HepG2 (cell line): ENCODE measurements at regions not wholly inside any gene's neighbourhood (a gene's known extent, or its start where the extent isn't known, plus 50 kb on each side); places are given as distances from the start of the nearest gene placed in this dataset.
"Not testable (repeated sequence)": the region's sequence is repeated elsewhere in the genome, so short reads cannot be mapped to it uniquely, and the experiment has no call there.

ENCODE experiments used
- ATAC-seq: fragments of 200-7000 bp; cut with Tn5 transposase; 3 replicates; pipeline ENCODE4 v1.9.1; 2020; ENCODE audit warnings: mild to moderate bottlenecking, moderate library complexity
- BruUV-seq: library from RNA; stranded (reverse); fragments of 400-500 nt; replicated peaks from 2 replicates; lab custom pipeline; 2021; lab: Mats Ljungman, UMichigan
- CTCF ChIA-PET: fragments of 300-600 bp; formaldehyde crosslinking; extraction: SDS; loops from one replicate; lab custom pipeline; 2021; ENCODE audit warnings: low total read pairs, inconsistent platforms, low intra/inter-chr PET ratio; lab: Yijun Ruan, JAX
- POLR2A ChIA-PET: fragments of 350-600 bp; sonication (Branson Sonifier 250); formaldehyde crosslinking; loops from one replicate; lab custom pipeline; 2020; ENCODE audit warnings: antibody characterized with exemption, inconsistent platforms; lab: Yijun Ruan, JAX
- DNase-seq: peaks from one replicate; pipeline ENCODE4 v3.0.0-alpha.2; 2015; ENCODE audit warnings: low spot score
- FAIRE-seq: peaks from 3 replicates; lab custom pipeline; 2011; peaks lifted over from hg19 to GRCh38; lab: Jason Lieb, UNC
- H2AFZ ChIP-seq: one replicate; pipeline ENCODE4 v1.6.1; 2011; ENCODE audit warnings: low read length, inconsistent platforms
- H3K27ac ChIP-seq: fragments of 300-600 bp; 3 replicates; pipeline ENCODE4 v1.8.0; 2011; ENCODE audit warnings: mixed run types, mild to moderate bottlenecking, mixed read lengths, low read length, inconsistent platforms; ENCODE audit not compliant: insufficient read depth; ENCODE audit errors: extremely low read length
- H3K27me3 ChIP-seq, 2 experiments: fragments of 200-600 bp in 1 of 2; 2 replicates in 1 of 2; 3 replicates in 1 of 2; pipeline versions ENCODE4 v1.6.0 to v1.8.0; 2011; ENCODE audit warnings: low read length in 2 of 2, mild to moderate bottlenecking in 2 of 2, moderate library complexity in 2 of 2, inconsistent platforms in 1 of 2; ENCODE audit not compliant: insufficient read depth in 2 of 2, control insufficient read depth in 1 of 2
- H3K36me3 ChIP-seq, 2 experiments: fragments of 200-600 bp in 1 of 2; replicated peaks in 1 of 2; 2 replicates in 1 of 2; 3 replicates in 1 of 2; pipeline versions ENCODE4 v1.5.1 to v1.8.0; 2011; ENCODE audit warnings: low read length in 2 of 2, inconsistent platforms in 1 of 2; ENCODE audit not compliant: insufficient read depth in 2 of 2, control insufficient read depth in 1 of 2
- H3K4me1 ChIP-seq: 2 replicates; pipeline ENCODE4 v1.5.1; 2012; ENCODE audit warnings: low read length, inconsistent platforms; ENCODE audit not compliant: insufficient read depth
- H3K4me2 ChIP-seq: 2 replicates; pipeline ENCODE4 v1.6.0; 2011; ENCODE audit warnings: low read depth, low read length, inconsistent platforms
- H3K4me3 ChIP-seq, 3 experiments: fragments of 200-600 bp in 1 of 3; sonication (generic), shearing (Covaris generic) in 1 of 3; replicated peaks in 1 of 3; 2 replicates each; pipeline ENCODE4 v1.5.1; 2011 to 2016; ENCODE audit warnings: low read length in 3 of 3, inconsistent platforms in 2 of 3, low read depth in 2 of 3, mild to moderate bottlenecking in 2 of 3, control low read depth in 1 of 3, mixed read lengths in 1 of 3; ENCODE audit not compliant: insufficient read depth in 1 of 3
- H3K79me2 ChIP-seq: one replicate; pipeline ENCODE4 v1.6.1; 2011; ENCODE audit warnings: low read length, inconsistent platforms; ENCODE audit not compliant: insufficient read depth
- H3K9ac ChIP-seq: 2 replicates; pipeline ENCODE4 v1.6.0; 2011; ENCODE audit warnings: mild to moderate bottlenecking, low read depth, low read length, inconsistent platforms; ENCODE audit not compliant: insufficient read depth
- H3K9me3 ChIP-seq: 2 replicates; pipeline ENCODE4 v1.5.1; 2012; ENCODE audit warnings: mild to moderate bottlenecking, low read length
- H4K20me1 ChIP-seq: 2 replicates; pipeline ENCODE4 v1.6.0; 2011; ENCODE audit warnings: inconsistent platforms, mild to moderate bottlenecking, low read length, moderate library complexity; ENCODE audit not compliant: insufficient read depth
- MAFF ChIP-seq: IDR thresholded peaks from 2 replicates; pipeline ENCODE4 v1.6.1; 2011; ENCODE audit warnings: low read depth, low read length, improper control_type of control experiment
- MAFK ChIP-seq, 2 experiments: IDR thresholded peaks in 1 of 2; conservative IDR thresholded peaks in 1 of 2; 2 replicates each; pipeline ENCODE4 v1.6.1; 2011; ENCODE audit warnings: improper control_type of control experiment in 2 of 2, low read length in 2 of 2
- ZNF816 ChIP-seq: sonication (generic); formaldehyde crosslinking; IDR thresholded peaks from 2 replicates; pipeline ENCODE4 v1.8.0; 2022; ENCODE audit warnings: missing genetic modification reagents, mild to moderate bottlenecking, borderline replicate concordance
- WGBS: methylation state at CpG from one replicate; pipeline ENCODE4 v1.1.6; 2017; ENCODE audit warnings: low lambda C conversion rate; 5-methylcytosine and 5-hydroxymethylcytosine counted together
- in situ Hi-C: cut with HindIII; loops from 2 replicates; pipeline ENCODE4 v1.10.0; 2017; ENCODE audit warnings: low pct_unique_long_range_greater_than_20kb; ENCODE audit not compliant: extremely low pct_ligation_motif_present
- intact Hi-C: fragments of 100-400 bp; cut with micrococcal nuclease; formaldehyde crosslinking; loops from one replicate; pipeline ENCODE4 v1.10.0; 2022; ENCODE audit not compliant: unreplicated experiment

- in situ Hi-C loops = no loop called here
- POLR2A ChIA-PET = no interaction called here
- FAIRE-seq = no peak
These were observed 682.2 kb upstream of the CTNND2 start for GRCh38 chr5:12586406-12586805.

GRCh38 chr5:12578803-12579202, 674.6 kb upstream of the CTNND2 start:
- H3K27ac ChIP-seq = not testable (repeated sequence)
- H3K9me3 ChIP-seq = peaks cover 46% of the 10 kb centered on the region

More at GRCh38 chr5:12586406-12586805, 682.2 kb upstream of the CTNND2 start:
- ATAC-seq = no peak
- no peak for DNase-seq
- Histone ChIP-seq H3K4me2 (no peak overlapping the region), H3K9ac (no peak overlapping the region), H3K79me2 (no peaks in the 10 kb centered on the region), H3K27me3 (no peaks in the 10 kb centered on the region), H3K36me3 (no peaks in the 10 kb centered on the region), H2AFZ (no peak overlapping the region), H3K9me3 (peaks cover 70% of the 10 kb centered on the region), H4K20me1 (no peaks in the 10 kb centered on the region), H3K27ac (no peak overlapping the region), H3K4me1 (no peaks in the 10 kb centered on the region), H3K4me3 (no peak overlapping the region)
- CTCF ChIA-PET = no interaction called here
- TF ChIP-seq MAFF (0 out of 2 replicates have a peak, but pooled peaks have one; percentile 5), MAFK (conservative IDR thresholded peaks at IDR 0.05 in 1 of 2, IDR thresholded peaks at IDR 0.05 in 1 of 2; ENCODE audit: low read length in 2 of 2) (peak; percentile 5 to 50; a peak in 2 of 4 replicates), ZNF816 (CRISPR knock-in tag) (no peak)
- no TSS peak for BruUV-seq
- intact Hi-C loops = no loop called here

GRCh38 chr5:12576953-12577352, 672.7 kb upstream of the CTNND2 start:
- H3K36me3 ChIP-seq, H3K27ac ChIP-seq, H2AFZ ChIP-seq, H3K4me3 ChIP-seq, ATAC-seq, H3K4me2 ChIP-seq, intact Hi-C loops, in situ Hi-C loops, H3K27me3 ChIP-seq, H3K9ac ChIP-seq, H4K20me1 ChIP-seq, DNase-seq, H3K79me2 ChIP-seq, FAIRE-seq, H3K4me1 ChIP-seq, POLR2A ChIA-PET, BruUV-seq, CTCF ChIA-PET: not testable (repeated sequence)
- peaks cover 56% of the 10 kb centered on the region for H3K9me3 ChIP-seq
- WGBS = 0% methylated on average over 1 of the region's 1 CpG

More at GRCh38 chr5:12578803-12579202, 674.6 kb upstream of the CTNND2 start:
- H3K36me3 ChIP-seq, DNase-seq, H2AFZ ChIP-seq, H4K20me1 ChIP-seq, in situ Hi-C loops, H3K4me3 ChIP-seq, intact Hi-C loops, POLR2A ChIA-PET, BruUV-seq, ATAC-seq, H3K4me2 ChIP-seq, H3K4me1 ChIP-seq, H3K27me3 ChIP-seq, H3K79me2 ChIP-seq, H3K9ac ChIP-seq, FAIRE-seq, CTCF ChIA-PET: not testable (repeated sequence)
- WGBS = 57% methylated on average over 13 of the region's 13 CpGs

GRCh38 chr5:12574298-12575093, 670.2 kb upstream of the CTNND2 start:
- H3K79me2 ChIP-seq, H3K27ac ChIP-seq, H3K4me1 ChIP-seq, FAIRE-seq, POLR2A ChIA-PET, H3K36me3 ChIP-seq, H4K20me1 ChIP-seq, BruUV-seq, intact Hi-C loops, H3K9ac ChIP-seq, H3K4me2 ChIP-seq, DNase-seq, ATAC-seq, H3K4me3 ChIP-seq, H3K27me3 ChIP-seq, in situ Hi-C loops, H2AFZ ChIP-seq, CTCF ChIA-PET: not testable (repeated sequence)
- H3K9me3 ChIP-seq = peaks cover 62% of the 10 kb centered on the region
- 37% methylated on average over 13 of the region's 56 CpGs for WGBS
